AG09309 (cell line): ENCODE measurements at regions not wholly inside any gene's neighbourhood (a gene's known extent, or its start where the extent isn't known, plus 50 kb on each side); places are given as distances from the start of the nearest gene placed in this dataset.

Source experiments
- DNase-seq: peaks from one replicate; pipeline ENCODE4 v3.0.0-alpha.2; 2010; ENCODE audit warnings: low read depth
- H3K4me3 ChIP-seq: 2 replicates; pipeline ENCODE4 v1.5.1; 2011; ENCODE audit warnings: mild to moderate bottlenecking, low read depth, low read length, moderate library complexity; ENCODE audit not compliant: control insufficient read depth
- TF ChIP-seq, protein P1 (sequence below): IDR thresholded peaks from 2 replicates; pipeline ENCODE4 v1.5.1; 2011; ENCODE audit warnings: mild to moderate bottlenecking, low read depth, low read length, inconsistent platforms; ENCODE audit not compliant: insufficient read depth, control insufficient read depth; ENCODE audit errors: missing control alignments

DNA sequence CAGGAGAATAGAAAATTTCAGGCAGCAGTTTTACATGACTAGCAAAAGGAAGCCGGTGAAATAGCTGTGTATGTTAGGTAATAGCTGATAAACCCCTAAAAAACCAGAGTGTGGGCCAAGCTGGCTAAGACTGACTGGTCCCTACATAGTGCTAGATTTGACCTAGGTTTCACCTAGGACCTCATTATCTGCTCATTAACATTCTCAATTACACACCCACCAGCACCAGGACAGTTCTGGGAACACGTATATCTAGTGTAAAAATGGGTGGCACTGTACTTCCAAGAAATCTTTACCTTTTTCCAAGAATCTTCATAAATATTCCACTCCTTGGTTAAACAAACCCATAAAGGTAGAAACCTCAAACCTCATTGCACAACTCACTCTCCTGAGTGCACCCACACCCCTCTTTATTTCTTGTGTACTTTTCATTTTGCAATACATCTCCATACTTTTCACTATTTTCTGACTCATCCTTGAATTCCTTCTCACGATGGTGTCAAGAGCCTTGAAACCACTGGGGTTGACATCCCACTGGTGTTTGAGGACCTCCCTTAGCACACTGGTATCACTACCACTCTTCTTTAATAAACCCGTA lies 262.7 kb upstream of the KCNJ16 start:
- DNase-seq: no peak
- TF ChIP-seq, protein P1, sequence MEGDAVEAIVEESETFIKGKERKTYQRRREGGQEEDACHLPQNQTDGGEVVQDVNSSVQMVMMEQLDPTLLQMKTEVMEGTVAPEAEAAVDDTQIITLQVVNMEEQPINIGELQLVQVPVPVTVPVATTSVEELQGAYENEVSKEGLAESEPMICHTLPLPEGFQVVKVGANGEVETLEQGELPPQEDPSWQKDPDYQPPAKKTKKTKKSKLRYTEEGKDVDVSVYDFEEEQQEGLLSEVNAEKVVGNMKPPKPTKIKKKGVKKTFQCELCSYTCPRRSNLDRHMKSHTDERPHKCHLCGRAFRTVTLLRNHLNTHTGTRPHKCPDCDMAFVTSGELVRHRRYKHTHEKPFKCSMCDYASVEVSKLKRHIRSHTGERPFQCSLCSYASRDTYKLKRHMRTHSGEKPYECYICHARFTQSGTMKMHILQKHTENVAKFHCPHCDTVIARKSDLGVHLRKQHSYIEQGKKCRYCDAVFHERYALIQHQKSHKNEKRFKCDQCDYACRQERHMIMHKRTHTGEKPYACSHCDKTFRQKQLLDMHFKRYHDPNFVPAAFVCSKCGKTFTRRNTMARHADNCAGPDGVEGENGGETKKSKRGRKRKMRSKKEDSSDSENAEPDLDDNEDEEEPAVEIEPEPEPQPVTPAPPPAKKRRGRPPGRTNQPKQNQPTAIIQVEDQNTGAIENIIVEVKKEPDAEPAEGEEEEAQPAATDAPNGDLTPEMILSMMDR: no peak
- no peak overlapping the region for H3K4me3 ChIP-seq

- TF ChIP-seq, protein P1: no peak
- no peak overlapping the region for H3K4me3 ChIP-seq
- DNase-seq: no peak
These were observed 261.0 kb upstream of the KCNJ16 start for GRCh38 chr17:69814031-69814430.

- H3K4me3 ChIP-seq: no peak overlapping the region
- DNase-seq: no peak
- TF ChIP-seq, protein P1: no peak
These were observed 259.6 kb upstream of the KCNJ16 start for GRCh38 chr17:69815406-69815805.

GRCh38 chr17:69818467-69818866 lies 256.6 kb upstream of the KCNJ16 start:
- no peak for DNase-seq
- no peak overlapping the region for H3K4me3 ChIP-seq
- TF ChIP-seq, protein P1: no peak

DNA sequence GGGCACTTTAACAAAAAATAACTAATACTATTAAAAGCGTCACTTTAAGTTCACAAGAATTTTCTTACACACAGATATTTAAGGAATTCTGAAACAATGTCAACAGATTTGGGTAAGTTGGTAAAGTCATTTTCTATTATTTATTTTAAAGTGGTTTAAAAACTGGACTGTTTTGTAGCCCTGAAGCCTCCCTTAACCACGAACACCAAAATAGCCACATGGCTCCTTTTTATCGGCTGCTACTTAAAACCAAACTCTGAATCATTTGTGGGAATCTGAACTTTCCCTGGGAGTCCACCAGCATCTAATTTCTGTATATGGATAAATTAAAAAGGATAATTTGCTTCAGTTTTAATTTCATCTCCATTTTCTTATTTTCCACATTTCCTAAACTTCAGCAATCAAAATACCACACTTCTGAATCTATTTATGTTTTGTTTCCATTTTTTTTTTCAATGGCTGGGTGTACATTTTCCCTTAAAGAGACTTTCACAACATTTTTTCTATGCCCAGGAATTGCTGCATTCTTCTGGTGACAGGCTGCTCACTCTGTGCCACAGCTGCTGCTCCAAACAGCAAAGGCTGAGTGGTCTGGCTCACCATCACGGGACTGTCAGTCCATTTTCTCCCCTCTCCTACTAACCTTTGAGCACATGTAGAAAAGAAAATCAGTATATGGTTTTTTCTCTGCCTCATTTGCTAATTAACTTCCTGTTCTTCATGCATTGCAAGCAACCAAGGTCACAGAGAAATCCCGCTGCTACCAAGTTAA lies 255.5 kb upstream of the KCNJ16 start:
- TF ChIP-seq, protein P1: no peak
- DNase-seq: no peak
- H3K4me3 ChIP-seq: no peak overlapping the region

DNA sequence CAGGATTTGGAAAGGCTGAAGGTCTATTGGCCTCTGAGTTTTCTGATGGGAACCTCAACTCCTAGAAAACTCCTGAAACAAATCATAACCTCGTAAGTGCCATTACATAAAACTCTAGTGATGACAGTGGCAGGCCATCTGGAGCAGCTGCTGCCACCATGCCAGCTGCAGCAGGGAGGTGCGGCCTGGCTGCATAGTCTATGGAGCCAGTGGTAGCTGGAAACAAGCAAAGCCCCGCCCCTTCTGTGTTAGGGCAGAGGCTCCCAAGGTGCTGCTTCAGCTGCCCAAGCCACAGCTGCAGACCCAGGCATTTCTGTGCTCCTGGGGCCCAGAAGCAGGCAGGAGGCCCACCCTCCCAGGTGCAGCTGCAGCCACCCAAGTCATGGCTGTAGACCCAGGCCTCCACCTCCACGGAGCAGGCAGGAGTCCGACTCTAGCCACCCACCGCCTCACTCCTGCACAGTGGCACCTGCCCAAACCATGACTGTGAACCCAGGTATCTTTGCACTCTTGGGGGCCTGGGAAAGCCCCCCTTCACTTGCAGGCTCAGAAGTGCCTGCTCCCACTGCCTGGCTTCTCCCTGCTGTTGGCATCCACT lies 254.1 kb upstream of the KCNJ16 start:
- no peak for DNase-seq
- TF ChIP-seq, protein P1: no peak
- no peak overlapping the region for H3K4me3 ChIP-seq
